HepG2 (cell line): ENCODE measurements at regions not wholly inside any gene's neighbourhood (a gene's known extent, or its start where the extent isn't known, plus 50 kb on each side); places are given as distances from the start of the nearest gene placed in this dataset.

Source experiments
- CTCF ChIP-seq: sonication (generic); formaldehyde crosslinking; IDR thresholded peaks from 2 replicates; pipeline ENCODE4 v1.5.0; 2020; ENCODE audit warnings: mild to moderate bottlenecking, missing genetic modification reagents, moderate library complexity
- MYC ChIP-seq: sonication (generic); formaldehyde crosslinking; IDR thresholded peaks from 2 replicates; pipeline ENCODE4 v1.9.0; 2021; ENCODE audit warnings: missing genetic modification reagents, borderline replicate concordance
- THAP7 ChIP-seq: sonication (generic); formaldehyde crosslinking; IDR thresholded peaks from 2 replicates; pipeline ENCODE4 v1.8.1; 2023; ENCODE audit warnings: mild to moderate bottlenecking, missing genetic modification reagents
- USF2 ChIP-seq, 2 experiments: sonication (generic) in 1 of 2; formaldehyde crosslinking in 1 of 2; IDR thresholded peaks; 2 replicates each; pipeline versions ENCODE4 v1.5.1 to v1.6.1; 2011 to 2020; ENCODE audit warnings: borderline replicate concordance in 1 of 2, low read depth in 1 of 2, low read length in 1 of 2, mild to moderate bottlenecking in 1 of 2, missing genetic modification reagents in 1 of 2, moderate library complexity in 1 of 2
- ZBTB10 ChIP-seq: sonication (generic); formaldehyde crosslinking; IDR thresholded peaks from 2 replicates; pipeline ENCODE4 v1.4.0; 2020; ENCODE audit warnings: missing genetic modification reagents, borderline replicate concordance
- ZFP36 ChIP-seq: fragments of 150-350 bp; IDR thresholded peaks from 2 replicates; pipeline ENCODE4 v1.6.1; 2018; ENCODE audit warnings: borderline replicate concordance, low read length, low read depth; ENCODE audit not compliant: partially characterized antibody
- ZNF274 ChIP-seq: sonication (generic); formaldehyde crosslinking; IDR thresholded peaks from 2 replicates; pipeline ENCODE4 v1.5.1; 2020; ENCODE audit warnings: mild to moderate bottlenecking, missing genetic modification reagents
- ZNF34 ChIP-seq: sonication (generic); formaldehyde crosslinking; IDR thresholded peaks from 2 replicates; pipeline ENCODE4 v1.4.0; 2020; ENCODE audit warnings: mild to moderate bottlenecking, missing genetic modification reagents, borderline replicate concordance
- ZNF878 ChIP-seq: sonication (generic); formaldehyde crosslinking; IDR thresholded peaks from 2 replicates; pipeline ENCODE4 v1.8.1; 2023; ENCODE audit warnings: mild to moderate bottlenecking, missing genetic modification reagents, moderate library complexity

GRCh38 chr13:50494138-50494537, 349.4 kb downstream of the DLEU7 start:
- no peak for TF ChIP-seq CTCF
- no peak for TF ChIP-seq ZFP36
- TF ChIP-seq ZNF34 (CRISPR knock-in tag): no peak
- TF ChIP-seq THAP7 (CRISPR knock-in tag): no peak
- TF ChIP-seq ZNF878: no peak
- no peak for TF ChIP-seq ZNF274 (CRISPR knock-in tag)
- no peak for TF ChIP-seq MYC (CRISPR knock-in tag)
- TF ChIP-seq ZBTB10: no peak
- no peak for TF ChIP-seq USF2 (IDR thresholded peaks at IDR 0.05; ENCODE audit: low read depth, low read length)
- no peak for TF ChIP-seq USF2 (CRISPR knock-in tag; IDR thresholded peaks at IDR 0.05; ENCODE audit: borderline replicate concordance)
